HepG2 (cell line): ENCODE measurements at regions not wholly inside any gene's neighbourhood (a gene's known extent, or its start where the extent isn't known, plus 50 kb on each side); places are given as distances from the start of the nearest gene placed in this dataset.

Experiments used
- BCL6 ChIP-seq: IDR thresholded peaks from 2 replicates; pipeline ENCODE4 v1.6.1; 2016; ENCODE audit warnings: missing genetic modification reagents, missing compliant biosample characterization
- ERF ChIP-seq: IDR thresholded peaks from 2 replicates; pipeline ENCODE4 v1.6.1; 2018; ENCODE audit warnings: missing biosample characterization, missing genetic modification reagents
- KLF16 ChIP-seq, 2 experiments: sonication (generic) in 1 of 2; formaldehyde crosslinking in 1 of 2; IDR thresholded peaks; 2 replicates each; pipeline versions ENCODE4 v1.6.1 to v1.8.0; 2016 to 2023; ENCODE audit warnings: missing genetic modification reagents in 2 of 2, missing compliant biosample characterization in 1 of 2
- MYC ChIP-seq: sonication (generic); formaldehyde crosslinking; IDR thresholded peaks from 2 replicates; pipeline ENCODE4 v1.9.0; 2021; ENCODE audit warnings: missing genetic modification reagents, borderline replicate concordance
- SAFB2 ChIP-seq: sonication (generic); formaldehyde crosslinking; IDR thresholded peaks from 2 replicates; pipeline ENCODE4 v1.5.1; 2020; ENCODE audit warnings: missing genetic modification reagents, low read depth, mild to moderate bottlenecking, borderline replicate concordance
- SOX13 ChIP-seq, 3 experiments: fragments of 450-650 bp in 1 of 3; sonication (generic) in 1 of 3; formaldehyde crosslinking in 1 of 3; IDR thresholded peaks in 2 of 3; conservative IDR thresholded peaks in 1 of 3; 2 replicates each; pipeline versions ENCODE4 v1.5.0 to v1.6.1; 2016 to 2020; ENCODE audit warnings: antibody characterized with exemption in 1 of 3, mild to moderate bottlenecking in 1 of 3, missing compliant biosample characterization in 1 of 3, missing genetic modification reagents in 1 of 3, moderate library complexity in 1 of 3
- ZNF549 ChIP-seq: sonication (generic); formaldehyde crosslinking; IDR thresholded peaks from 2 replicates; pipeline ENCODE4 v1.5.0; 2020; ENCODE audit warnings: missing genetic modification reagents
- ZNF556 ChIP-seq: sonication (generic); formaldehyde crosslinking; IDR thresholded peaks from 2 replicates; pipeline ENCODE4 v1.4.0; 2020; ENCODE audit warnings: mild to moderate bottlenecking, missing genetic modification reagents, borderline replicate concordance
- ZNF569 ChIP-seq: sonication (generic); formaldehyde crosslinking; IDR thresholded peaks from 2 replicates; pipeline ENCODE4 v1.5.0; 2020; ENCODE audit warnings: mild to moderate bottlenecking, missing genetic modification reagents, moderate library complexity, borderline replicate concordance
- ZNF672 ChIP-seq: sonication (generic); formaldehyde crosslinking; IDR thresholded peaks from 2 replicates; pipeline ENCODE4 v1.8.1; 2022; ENCODE audit warnings: missing genetic modification reagents
- TF ChIP-seq, protein P1 (sequence below): sonication (generic); formaldehyde crosslinking; IDR thresholded peaks from 2 replicates; pipeline ENCODE4 v1.9.0; 2021; ENCODE audit warnings: missing genetic modification reagents, borderline replicate concordance
- TF ChIP-seq, protein P2 (sequence below): IDR thresholded peaks from 2 replicates; pipeline ENCODE4 v1.6.1; 2016; ENCODE audit warnings: control low read depth
- TF ChIP-seq, protein P3 (sequence below): sonication (generic); formaldehyde crosslinking; IDR thresholded peaks from 2 replicates; pipeline ENCODE4 v1.8.1; 2023; ENCODE audit warnings: mild to moderate bottlenecking, missing genetic modification reagents
- TF ChIP-seq, protein P4 (sequence below): sonication (generic); formaldehyde crosslinking; IDR thresholded peaks from 2 replicates; pipeline ENCODE4 v1.4.0; 2020; ENCODE audit warnings: missing genetic modification reagents, borderline replicate concordance

DNA sequence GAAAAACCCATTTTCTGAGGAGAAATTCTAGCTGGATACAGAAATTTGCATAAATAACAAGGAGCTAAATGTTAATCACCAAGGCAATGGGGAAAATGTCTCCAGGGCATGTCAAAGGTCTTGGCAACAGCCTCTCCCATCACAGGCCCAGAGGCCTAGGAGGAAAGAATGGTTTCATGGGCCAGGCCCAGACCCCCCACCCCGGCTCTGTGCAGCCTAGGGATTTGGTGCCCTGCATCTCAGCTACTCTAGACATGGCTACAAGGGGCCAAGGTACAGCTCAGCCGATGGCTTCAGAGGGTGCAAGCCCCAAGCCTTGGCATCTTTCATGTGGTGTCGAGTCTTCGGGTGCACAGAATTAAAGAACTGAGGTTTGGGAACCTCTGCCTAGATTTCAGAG is 321.2 kb upstream of the ID4 start:
- TF ChIP-seq ZNF549 (CRISPR knock-in tag) (no peak), ZNF569 (CRISPR knock-in tag) (no peak), ERF (CRISPR knock-in tag) (no peak), KLF16 (CRISPR knock-in tag; IDR thresholded peaks at IDR 0.05) (no peak), ZNF672 (no peak), MYC (CRISPR knock-in tag) (no peak), BCL6 (CRISPR knock-in tag) (no peak), SAFB2 (CRISPR knock-in tag) (no peak), ZNF556 (CRISPR knock-in tag) (no peak), SOX13 (IDR thresholded peaks at IDR 0.05) (no peak), SOX13 (CRISPR knock-in tag; conservative IDR thresholded peaks at IDR 0.05 in 1 of 2, IDR thresholded peaks at IDR 0.05 in 1 of 2) (no peak)
- TF ChIP-seq, protein P1, sequence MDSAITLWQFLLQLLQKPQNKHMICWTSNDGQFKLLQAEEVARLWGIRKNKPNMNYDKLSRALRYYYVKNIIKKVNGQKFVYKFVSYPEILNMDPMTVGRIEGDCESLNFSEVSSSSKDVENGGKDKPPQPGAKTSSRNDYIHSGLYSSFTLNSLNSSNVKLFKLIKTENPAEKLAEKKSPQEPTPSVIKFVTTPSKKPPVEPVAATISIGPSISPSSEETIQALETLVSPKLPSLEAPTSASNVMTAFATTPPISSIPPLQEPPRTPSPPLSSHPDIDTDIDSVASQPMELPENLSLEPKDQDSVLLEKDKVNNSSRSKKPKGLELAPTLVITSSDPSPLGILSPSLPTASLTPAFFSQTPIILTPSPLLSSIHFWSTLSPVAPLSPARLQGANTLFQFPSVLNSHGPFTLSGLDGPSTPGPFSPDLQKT (CRISPR knock-in tag): no peak
- TF ChIP-seq, protein P2, sequence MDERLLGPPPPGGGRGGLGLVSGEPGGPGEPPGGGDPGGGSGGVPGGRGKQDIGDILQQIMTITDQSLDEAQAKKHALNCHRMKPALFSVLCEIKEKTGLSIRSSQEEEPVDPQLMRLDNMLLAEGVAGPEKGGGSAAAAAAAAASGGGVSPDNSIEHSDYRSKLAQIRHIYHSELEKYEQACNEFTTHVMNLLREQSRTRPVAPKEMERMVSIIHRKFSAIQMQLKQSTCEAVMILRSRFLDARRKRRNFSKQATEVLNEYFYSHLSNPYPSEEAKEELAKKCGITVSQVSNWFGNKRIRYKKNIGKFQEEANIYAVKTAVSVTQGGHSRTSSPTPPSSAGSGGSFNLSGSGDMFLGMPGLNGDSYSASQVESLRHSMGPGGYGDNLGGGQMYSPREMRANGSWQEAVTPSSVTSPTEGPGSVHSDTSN (CRISPR knock-in tag): no peak
- TF ChIP-seq, protein P3, sequence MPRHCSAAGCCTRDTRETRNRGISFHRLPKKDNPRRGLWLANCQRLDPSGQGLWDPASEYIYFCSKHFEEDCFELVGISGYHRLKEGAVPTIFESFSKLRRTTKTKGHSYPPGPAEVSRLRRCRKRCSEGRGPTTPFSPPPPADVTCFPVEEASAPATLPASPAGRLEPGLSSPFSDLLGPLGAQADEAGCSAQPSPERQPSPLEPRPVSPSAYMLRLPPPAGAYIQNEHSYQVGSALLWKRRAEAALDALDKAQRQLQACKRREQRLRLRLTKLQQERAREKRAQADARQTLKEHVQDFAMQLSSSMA (CRISPR knock-in tag): no peak
- TF ChIP-seq, protein P4, sequence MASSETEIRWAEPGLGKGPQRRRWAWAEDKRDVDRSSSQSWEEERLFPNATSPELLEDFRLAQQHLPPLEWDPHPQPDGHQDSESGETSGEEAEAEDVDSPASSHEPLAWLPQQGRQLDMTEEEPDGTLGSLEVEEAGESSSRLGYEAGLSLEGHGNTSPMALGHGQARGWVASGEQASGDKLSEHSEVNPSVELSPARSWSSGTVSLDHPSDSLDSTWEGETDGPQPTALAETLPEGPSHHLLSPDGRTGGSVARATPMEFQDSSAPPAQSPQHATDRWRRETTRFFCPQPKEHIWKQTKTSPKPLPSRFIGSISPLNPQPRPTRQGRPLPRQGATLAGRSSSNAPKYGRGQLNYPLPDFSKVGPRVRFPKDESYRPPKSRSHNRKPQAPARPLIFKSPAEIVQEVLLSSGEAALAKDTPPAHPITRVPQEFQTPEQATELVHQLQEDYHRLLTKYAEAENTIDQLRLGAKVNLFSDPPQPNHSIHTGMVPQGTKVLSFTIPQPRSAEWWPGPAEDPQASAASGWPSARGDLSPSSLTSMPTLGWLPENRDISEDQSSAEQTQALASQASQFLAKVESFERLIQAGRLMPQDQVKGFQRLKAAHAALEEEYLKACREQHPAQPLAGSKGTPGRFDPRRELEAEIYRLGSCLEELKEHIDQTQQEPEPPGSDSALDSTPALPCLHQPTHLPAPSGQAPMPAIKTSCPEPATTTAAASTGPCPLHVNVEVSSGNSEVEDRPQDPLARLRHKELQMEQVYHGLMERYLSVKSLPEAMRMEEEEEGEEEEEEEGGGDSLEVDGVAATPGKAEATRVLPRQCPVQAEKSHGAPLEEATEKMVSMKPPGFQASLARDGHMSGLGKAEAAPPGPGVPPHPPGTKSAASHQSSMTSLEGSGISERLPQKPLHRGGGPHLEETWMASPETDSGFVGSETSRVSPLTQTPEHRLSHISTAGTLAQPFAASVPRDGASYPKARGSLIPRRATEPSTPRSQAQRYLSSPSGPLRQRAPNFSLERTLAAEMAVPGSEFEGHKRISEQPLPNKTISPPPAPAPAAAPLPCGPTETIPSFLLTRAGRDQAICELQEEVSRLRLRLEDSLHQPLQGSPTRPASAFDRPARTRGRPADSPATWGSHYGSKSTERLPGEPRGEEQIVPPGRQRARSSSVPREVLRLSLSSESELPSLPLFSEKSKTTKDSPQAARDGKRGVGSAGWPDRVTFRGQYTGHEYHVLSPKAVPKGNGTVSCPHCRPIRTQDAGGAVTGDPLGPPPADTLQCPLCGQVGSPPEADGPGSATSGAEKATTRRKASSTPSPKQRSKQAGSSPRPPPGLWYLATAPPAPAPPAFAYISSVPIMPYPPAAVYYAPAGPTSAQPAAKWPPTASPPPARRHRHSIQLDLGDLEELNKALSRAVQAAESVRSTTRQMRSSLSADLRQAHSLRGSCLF (CRISPR knock-in tag): no peak
